ENCODE measurements at regions not wholly inside any gene's neighbourhood (a gene's known extent, or its start where the extent isn't known, plus 50 kb on each side); places are given as distances from the start of the nearest gene placed in this dataset.

- H3F3A ChIP-seq (ENCODE audit: insufficient read depth, low read depth): no peaks in the 10 kb centered on the region
- TF ChIP-seq, protein P1, sequence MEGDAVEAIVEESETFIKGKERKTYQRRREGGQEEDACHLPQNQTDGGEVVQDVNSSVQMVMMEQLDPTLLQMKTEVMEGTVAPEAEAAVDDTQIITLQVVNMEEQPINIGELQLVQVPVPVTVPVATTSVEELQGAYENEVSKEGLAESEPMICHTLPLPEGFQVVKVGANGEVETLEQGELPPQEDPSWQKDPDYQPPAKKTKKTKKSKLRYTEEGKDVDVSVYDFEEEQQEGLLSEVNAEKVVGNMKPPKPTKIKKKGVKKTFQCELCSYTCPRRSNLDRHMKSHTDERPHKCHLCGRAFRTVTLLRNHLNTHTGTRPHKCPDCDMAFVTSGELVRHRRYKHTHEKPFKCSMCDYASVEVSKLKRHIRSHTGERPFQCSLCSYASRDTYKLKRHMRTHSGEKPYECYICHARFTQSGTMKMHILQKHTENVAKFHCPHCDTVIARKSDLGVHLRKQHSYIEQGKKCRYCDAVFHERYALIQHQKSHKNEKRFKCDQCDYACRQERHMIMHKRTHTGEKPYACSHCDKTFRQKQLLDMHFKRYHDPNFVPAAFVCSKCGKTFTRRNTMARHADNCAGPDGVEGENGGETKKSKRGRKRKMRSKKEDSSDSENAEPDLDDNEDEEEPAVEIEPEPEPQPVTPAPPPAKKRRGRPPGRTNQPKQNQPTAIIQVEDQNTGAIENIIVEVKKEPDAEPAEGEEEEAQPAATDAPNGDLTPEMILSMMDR (conservative IDR thresholded peaks at IDR 0.05): no peak
- TF ChIP-seq EZH2 (IDR thresholded peaks at IDR 0.05; ENCODE audit: low read depth): no peak
- no peak overlapping the region for H3K4me2 ChIP-seq
- H3K79me2 ChIP-seq (ENCODE audit: low read depth): no peaks in the 10 kb centered on the region
- no peaks in the 10 kb centered on the region for H3K27me3 ChIP-seq (ENCODE audit: insufficient read depth, low read depth)
- no peak overlapping the region for H3K4me3 ChIP-seq
- no peaks in the 10 kb centered on the region for H3K9me3 ChIP-seq (ENCODE audit: insufficient read depth, low read depth)
- no peak for DNase-seq
- no peaks in the 10 kb centered on the region for H3K4me1 ChIP-seq (replicated peaks; ENCODE audit: insufficient read depth)
- no peaks in the 10 kb centered on the region for H4K20me1 ChIP-seq (ENCODE audit: insufficient read depth)
- no TSS peak for BruUV-seq (replicated peaks)
- intact Hi-C loops (cut with micrococcal nuclease; ENCODE audit: unreplicated experiment): no loop called here
- H3K27ac ChIP-seq: no peak overlapping the region
- H2AFZ ChIP-seq: no peak overlapping the region
- no peaks in the 10 kb centered on the region for H3K36me3 ChIP-seq (ENCODE audit: low read depth)
- ChIA-PET POLR2A (ENCODE audit: unreplicated experiment) (no interaction called here), CTCF (no interaction called here)
- no peaks in the 10 kb centered on the region for H3K9me2 ChIP-seq (ENCODE audit: insufficient read depth)
Measured at GRCh38 chr2:136051725-136052048, 66.3 kb upstream of the DARS1 start.

DNA sequence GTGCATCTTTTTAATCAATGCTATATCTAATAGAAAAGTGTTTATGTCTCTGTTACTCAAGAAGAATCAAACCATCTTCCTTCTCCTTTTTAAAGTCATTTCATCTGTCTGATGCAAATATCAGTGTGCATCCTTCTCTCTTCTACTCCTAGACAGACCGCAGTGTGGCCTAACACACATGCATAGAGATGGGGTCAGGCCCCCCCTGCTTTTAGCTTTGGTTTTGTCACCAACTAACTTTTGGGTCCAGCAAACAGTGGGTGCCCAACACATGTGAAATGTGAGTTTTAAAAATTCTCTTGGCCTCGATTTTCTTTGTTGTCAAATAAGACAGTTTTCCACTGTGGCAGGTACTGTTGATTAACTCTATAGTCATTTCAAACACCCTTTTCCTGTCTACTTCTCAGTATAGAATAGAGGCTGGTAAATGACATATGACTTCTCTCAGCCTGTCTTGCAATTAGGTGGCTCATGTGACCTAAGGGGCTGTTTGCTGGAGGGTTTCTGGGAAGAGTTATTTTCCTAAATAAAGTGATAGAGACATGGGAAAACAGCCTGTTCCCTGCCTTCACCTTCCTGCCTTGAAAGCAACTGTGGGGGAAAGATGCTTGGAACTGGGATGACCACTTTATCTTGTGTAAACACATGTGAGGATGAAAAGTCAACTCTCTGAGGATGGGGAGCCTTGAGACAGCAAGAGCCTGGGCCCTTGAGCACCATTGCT is 65.7 kb upstream of the DARS1 start:
- H3K27ac ChIP-seq: no peak overlapping the region
- no peaks in the 10 kb centered on the region for H3K9me3 ChIP-seq (ENCODE audit: insufficient read depth, low read depth)
- no peaks in the 10 kb centered on the region for H3K27me3 ChIP-seq (ENCODE audit: insufficient read depth, low read depth)
- ChIA-PET CTCF (interaction anchor here (0.5 kb wide), 1 partner anchor 213 kb away, joined by 9 read pairs; no protein-coding TSS in a partner anchor), POLR2A (ENCODE audit: unreplicated experiment) (interaction anchor here (0.5 kb wide), 1 partner anchor 175 kb away, joined by 3 read pairs; the partner anchor contains the start of gene MCM6)
- H3K4me2 ChIP-seq: no peak overlapping the region
- no peak overlapping the region for H2AFZ ChIP-seq
- DNase-seq: no peak
- H3K79me2 ChIP-seq (ENCODE audit: low read depth): no peaks in the 10 kb centered on the region
- no peaks in the 10 kb centered on the region for H3F3A ChIP-seq (ENCODE audit: insufficient read depth, low read depth)
- no peaks in the 10 kb centered on the region for H4K20me1 ChIP-seq (ENCODE audit: insufficient read depth)
- BruUV-seq (replicated peaks): no TSS peak
- no peaks in the 10 kb centered on the region for H3K36me3 ChIP-seq (ENCODE audit: low read depth)
- TF ChIP-seq EZH2 (IDR thresholded peaks at IDR 0.05; ENCODE audit: low read depth): no peak
- TF ChIP-seq, protein P1 (conservative IDR thresholded peaks at IDR 0.05): no peak
- intact Hi-C loops (cut with micrococcal nuclease; ENCODE audit: unreplicated experiment): no loop called here
- H3K4me3 ChIP-seq: no peak overlapping the region
- no peaks in the 10 kb centered on the region for H3K4me1 ChIP-seq (replicated peaks; ENCODE audit: insufficient read depth)
- H3K9me2 ChIP-seq (ENCODE audit: insufficient read depth): no peaks in the 10 kb centered on the region

DNA sequence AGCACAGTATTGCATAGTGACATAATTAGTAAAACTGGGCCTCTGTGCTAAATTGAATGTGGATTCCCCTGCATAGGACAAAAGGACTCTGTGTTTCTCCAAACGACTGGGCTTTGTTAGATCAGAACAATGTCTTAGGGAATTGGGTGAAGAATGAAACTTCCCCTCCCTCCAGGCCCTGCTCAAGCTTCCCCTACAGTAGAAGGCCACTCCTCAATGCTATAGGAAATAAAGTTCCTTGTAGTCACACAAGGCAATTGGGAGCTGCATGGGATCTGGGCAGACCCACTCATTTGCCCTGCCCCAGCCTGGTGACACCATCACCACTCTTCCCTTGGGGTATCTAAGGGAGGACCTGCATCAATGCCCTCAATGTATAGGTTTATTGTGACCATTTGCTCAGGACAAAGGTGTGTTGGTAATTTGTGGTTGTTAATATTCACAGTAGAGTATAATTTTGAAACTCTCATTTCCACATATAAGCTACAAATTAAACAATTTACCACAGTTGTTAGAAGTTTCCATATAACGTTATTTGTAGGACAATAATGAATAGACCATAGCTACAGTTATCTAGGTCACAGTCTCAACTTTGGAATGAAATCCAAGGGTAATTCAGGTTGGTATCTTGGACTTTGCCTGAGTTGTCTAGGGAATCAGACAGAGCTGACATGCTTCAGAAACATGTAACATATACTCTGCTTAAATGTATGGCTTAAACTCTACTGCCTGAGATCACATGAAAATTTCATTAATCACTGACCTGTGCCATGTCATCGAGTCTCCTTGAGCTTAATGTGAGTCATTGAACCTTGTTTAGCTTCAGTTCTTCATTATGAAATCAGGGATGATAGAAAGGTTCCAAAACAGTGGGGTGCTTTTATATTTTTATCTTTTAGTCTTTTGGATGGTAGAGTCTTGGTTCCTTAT is 64.8 kb upstream of the DARS1 start:
- DNase-seq: no peak
- BruUV-seq (replicated peaks): no TSS peak
- H4K20me1 ChIP-seq (ENCODE audit: insufficient read depth): no peaks in the 10 kb centered on the region
- POLR2A ChIA-PET (ENCODE audit: unreplicated experiment): interaction anchor here (0.5 kb wide), 1 partner anchor 174 kb away, joined by 3 read pairs; the partner anchor contains the start of gene MCM6
- no peaks in the 10 kb centered on the region for H3K9me2 ChIP-seq (ENCODE audit: insufficient read depth)
- H3K79me2 ChIP-seq (ENCODE audit: low read depth): no peaks in the 10 kb centered on the region
- H3K27me3 ChIP-seq (ENCODE audit: insufficient read depth, low read depth): no peaks in the 10 kb centered on the region
- no peak overlapping the region for H2AFZ ChIP-seq
- no peak overlapping the region for H3K27ac ChIP-seq
- no peak overlapping the region for H3K4me2 ChIP-seq
- TF ChIP-seq EZH2 (IDR thresholded peaks at IDR 0.05; ENCODE audit: low read depth): no peak
- TF ChIP-seq, protein P1 (conservative IDR thresholded peaks at IDR 0.05): no peak
- no peak overlapping the region for H3K4me3 ChIP-seq
- H3F3A ChIP-seq (ENCODE audit: insufficient read depth, low read depth): no peaks in the 10 kb centered on the region
- CTCF ChIA-PET: interaction anchor here (0.5 kb wide), 1 partner anchor 214 kb away, joined by 9 read pairs; no protein-coding TSS in a partner anchor
- no peaks in the 10 kb centered on the region for H3K4me1 ChIP-seq (replicated peaks; ENCODE audit: insufficient read depth)
- no peaks in the 10 kb centered on the region for H3K36me3 ChIP-seq (ENCODE audit: low read depth)
- no peaks in the 10 kb centered on the region for H3K9me3 ChIP-seq (ENCODE audit: insufficient read depth, low read depth)
- intact Hi-C loops (cut with micrococcal nuclease; ENCODE audit: unreplicated experiment): no loop called here

All from PC-9 (cell line).